ENCODE measurements at regions not wholly inside any gene's neighbourhood (a gene's known extent, or its start where the extent isn't known, plus 50 kb on each side); places are given as distances from the start of the nearest gene placed in this dataset.

DNA sequence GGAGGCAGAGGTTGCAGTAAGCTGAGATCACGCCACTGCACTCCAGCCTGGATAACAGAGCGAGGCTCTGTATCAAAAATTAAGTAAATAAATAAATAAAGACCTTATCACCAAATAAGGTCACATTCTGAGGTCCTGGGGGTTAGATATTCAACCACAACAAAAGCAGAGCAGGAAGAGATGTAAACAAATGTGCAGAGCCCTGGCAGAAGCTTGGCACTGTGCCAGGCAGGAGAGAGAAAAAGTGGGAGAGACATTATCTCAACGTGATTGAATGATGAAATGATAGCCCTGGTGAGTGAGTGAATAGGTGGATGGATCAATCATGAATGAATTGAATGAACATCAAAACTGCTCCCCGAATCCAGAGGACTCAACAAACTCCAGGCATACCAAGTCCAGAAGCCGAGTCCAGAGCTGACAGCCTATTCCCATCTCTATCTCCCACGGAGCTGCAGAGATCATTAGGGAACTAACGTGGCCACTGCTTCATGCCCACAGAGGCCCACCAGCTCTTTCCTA is 150.7 kb downstream of the TOMM20 start:
- Mint-ChIP-seq H3K27me3 (ENCODE audit: unreplicated experiment) (peaks cover 4% of the 10 kb centered on the region), H3K27ac (ENCODE audit: unreplicated experiment) (peak overlapping the region; percentile 65), H3K9me3 (ENCODE audit: unreplicated experiment) (peaks cover 3% of the 10 kb centered on the region), H3K4me1 (ENCODE audit: low read depth, unreplicated experiment) (peaks cover 29% of the 10 kb centered on the region), H3K36me3 (ENCODE audit: unreplicated experiment) (no peaks in the 10 kb centered on the region), H3K4me3 (ENCODE audit: unreplicated experiment) (no peak overlapping the region)
- TF ChIP-seq, protein P1, sequence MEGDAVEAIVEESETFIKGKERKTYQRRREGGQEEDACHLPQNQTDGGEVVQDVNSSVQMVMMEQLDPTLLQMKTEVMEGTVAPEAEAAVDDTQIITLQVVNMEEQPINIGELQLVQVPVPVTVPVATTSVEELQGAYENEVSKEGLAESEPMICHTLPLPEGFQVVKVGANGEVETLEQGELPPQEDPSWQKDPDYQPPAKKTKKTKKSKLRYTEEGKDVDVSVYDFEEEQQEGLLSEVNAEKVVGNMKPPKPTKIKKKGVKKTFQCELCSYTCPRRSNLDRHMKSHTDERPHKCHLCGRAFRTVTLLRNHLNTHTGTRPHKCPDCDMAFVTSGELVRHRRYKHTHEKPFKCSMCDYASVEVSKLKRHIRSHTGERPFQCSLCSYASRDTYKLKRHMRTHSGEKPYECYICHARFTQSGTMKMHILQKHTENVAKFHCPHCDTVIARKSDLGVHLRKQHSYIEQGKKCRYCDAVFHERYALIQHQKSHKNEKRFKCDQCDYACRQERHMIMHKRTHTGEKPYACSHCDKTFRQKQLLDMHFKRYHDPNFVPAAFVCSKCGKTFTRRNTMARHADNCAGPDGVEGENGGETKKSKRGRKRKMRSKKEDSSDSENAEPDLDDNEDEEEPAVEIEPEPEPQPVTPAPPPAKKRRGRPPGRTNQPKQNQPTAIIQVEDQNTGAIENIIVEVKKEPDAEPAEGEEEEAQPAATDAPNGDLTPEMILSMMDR (IDR thresholded peaks at IDR 0.05; ENCODE audit: partially characterized antibody, unreplicated experiment): no peak
- no peak for DNase-seq

DNA sequence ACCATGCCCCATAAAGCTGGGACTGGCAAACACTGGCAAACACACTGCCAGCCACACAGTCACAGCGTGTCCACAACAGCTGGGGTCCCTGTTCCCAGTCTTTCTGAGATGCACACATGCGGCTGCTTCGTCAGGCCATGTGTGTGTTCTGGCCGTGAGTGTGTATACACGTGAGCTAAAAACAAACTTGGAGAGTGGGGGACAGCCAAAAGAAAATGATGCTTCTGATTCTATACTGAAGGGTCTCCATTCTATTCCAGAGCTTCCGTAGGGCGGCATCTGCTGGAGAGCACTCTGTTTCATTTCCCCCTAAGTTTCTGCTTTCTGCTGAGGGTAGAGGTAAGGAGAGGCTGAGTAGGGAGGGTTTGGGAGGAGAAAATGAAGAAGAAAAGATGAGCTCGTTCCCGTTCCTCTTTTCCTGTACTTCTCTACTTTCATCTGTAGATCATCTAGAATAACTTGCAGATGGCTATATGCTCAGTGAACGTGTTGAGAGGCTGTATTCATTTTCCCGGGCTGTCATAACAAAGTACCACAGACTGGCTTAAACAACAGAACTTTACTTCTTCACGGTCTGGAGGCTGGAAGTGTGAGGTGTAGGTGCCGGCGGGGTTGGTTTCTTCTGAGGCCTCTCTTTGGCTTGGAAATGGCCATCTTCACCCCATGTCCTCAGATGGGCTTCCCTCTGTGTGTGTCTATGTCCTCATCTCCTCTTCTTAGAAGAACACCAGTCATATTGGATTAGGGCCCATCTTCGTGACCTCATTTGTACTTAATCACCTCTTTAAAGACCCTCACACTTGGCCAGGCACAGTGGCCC is 151.6 kb downstream of the TOMM20 start:
- no peak overlapping the region for H3K4me3 Mint-ChIP-seq (ENCODE audit: unreplicated experiment)
- no peak overlapping the region for H3K27ac Mint-ChIP-seq (ENCODE audit: unreplicated experiment)
- peaks cover 29% of the 10 kb centered on the region for H3K4me1 Mint-ChIP-seq (ENCODE audit: low read depth, unreplicated experiment)

DNA sequence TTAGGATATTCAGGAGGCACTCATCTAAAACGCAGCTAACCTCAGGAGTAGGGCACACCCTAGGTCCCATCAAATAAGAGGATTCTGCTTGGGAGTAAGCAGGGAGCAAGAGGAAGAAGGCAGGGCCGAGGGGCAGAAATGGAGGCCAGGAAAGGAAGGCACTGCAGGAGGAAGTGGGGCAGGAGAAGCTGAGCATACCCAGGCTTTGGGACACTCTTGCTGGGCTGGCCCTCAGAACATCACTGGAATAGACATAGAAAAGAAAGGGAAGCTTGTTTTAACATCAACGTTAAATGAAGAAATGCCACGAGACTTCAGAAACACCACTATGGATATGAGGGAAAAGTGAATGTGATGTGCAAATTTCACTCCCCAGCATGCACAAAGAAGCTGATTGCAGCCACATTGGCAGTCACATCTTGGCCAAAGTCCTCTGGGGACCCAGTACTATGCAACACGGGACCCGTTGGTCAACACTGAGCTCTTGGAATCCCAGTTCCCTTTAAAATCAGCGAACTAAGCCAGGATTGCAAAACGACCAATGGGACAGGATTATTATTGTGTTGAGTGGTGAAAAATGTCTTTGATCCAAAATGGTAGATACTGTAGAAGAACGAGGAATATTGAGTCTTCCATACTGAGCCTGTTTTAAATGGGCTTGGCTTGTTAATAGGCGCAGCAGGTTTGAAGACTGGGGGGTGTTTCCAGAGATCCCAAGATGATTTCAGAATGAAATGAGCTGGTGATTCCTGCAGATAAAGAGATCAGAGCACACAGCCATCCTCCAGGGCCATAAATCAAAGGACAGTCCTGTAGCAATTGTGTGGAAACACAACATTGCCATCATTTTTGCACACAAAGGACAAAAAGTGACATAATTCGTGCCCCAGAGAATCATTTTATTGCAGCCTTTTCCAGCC is 152.4 kb downstream of the TOMM20 start:
- Mint-ChIP-seq H3K4me1 (ENCODE audit: low read depth, unreplicated experiment) (peaks cover 35% of the 10 kb centered on the region), H3K27ac (ENCODE audit: unreplicated experiment) (no peak overlapping the region)
- no peak for DNase-seq

More for the DNA sequence above, 151.6 kb downstream of the TOMM20 start:
- H3K9me3 Mint-ChIP-seq (ENCODE audit: unreplicated experiment): peaks cover 3% of the 10 kb centered on the region
- TF ChIP-seq, protein P1 (IDR thresholded peaks at IDR 0.05; ENCODE audit: partially characterized antibody, unreplicated experiment): no peak
- peaks cover 4% of the 10 kb centered on the region for H3K27me3 Mint-ChIP-seq (ENCODE audit: unreplicated experiment)
- no peaks in the 10 kb centered on the region for H3K36me3 Mint-ChIP-seq (ENCODE audit: unreplicated experiment)
- no peak for DNase-seq

DNA sequence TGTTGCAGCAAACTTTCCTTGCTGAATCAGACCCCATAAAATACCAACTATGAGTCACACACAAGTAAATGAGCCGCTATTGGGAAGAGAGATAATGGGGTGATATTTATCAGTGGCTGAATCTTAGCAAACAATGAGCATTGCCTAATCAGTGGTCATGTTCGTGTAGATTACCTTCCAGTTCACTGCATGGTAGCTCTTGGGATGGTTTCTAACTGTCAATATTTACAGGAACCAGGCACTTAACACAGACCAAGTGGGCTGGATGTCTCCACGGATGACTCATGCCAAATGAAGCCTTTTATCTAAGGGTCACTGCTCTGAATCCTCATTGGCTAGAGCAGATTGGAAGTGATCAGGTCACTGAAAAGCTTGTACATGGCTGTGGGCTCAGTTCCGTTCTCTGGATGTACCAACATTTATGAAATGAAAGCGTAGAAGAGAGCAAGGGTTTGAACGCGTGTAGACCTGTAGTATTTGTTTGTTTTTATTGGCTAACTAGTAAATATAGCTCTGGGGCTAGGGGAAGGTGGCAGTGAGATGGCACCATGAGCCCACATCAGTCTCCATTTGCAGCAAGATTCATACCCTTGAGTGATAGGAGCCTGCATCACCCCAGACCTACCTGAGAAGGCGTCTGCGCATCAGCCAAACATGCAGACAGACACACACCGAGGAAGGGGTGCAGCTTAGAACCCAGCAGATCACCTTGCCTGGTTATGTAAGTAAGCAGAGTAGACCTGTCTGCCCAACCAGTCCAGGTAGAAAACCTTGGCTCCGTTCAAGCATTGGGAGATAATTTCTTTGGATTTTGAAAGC is 153.3 kb downstream of the TOMM20 start:
- TF ChIP-seq, protein P1 (IDR thresholded peaks at IDR 0.05; ENCODE audit: partially characterized antibody, unreplicated experiment): no peak
- H3K36me3 Mint-ChIP-seq (ENCODE audit: unreplicated experiment): no peaks in the 10 kb centered on the region
- no peak for DNase-seq
- peaks cover 4% of the 10 kb centered on the region for H3K9me3 Mint-ChIP-seq (ENCODE audit: unreplicated experiment)
- H3K27me3 Mint-ChIP-seq (ENCODE audit: unreplicated experiment): peaks cover 4% of the 10 kb centered on the region
- peaks cover 44% of the 10 kb centered on the region for H3K4me1 Mint-ChIP-seq (ENCODE audit: low read depth, unreplicated experiment)
- no peak overlapping the region for H3K27ac Mint-ChIP-seq (ENCODE audit: unreplicated experiment)
- no peak overlapping the region for H3K4me3 Mint-ChIP-seq (ENCODE audit: unreplicated experiment)

More for the DNA sequence above, 152.4 kb downstream of the TOMM20 start:
- H3K4me3 Mint-ChIP-seq (ENCODE audit: unreplicated experiment): no peak overlapping the region
- H3K27me3 Mint-ChIP-seq (ENCODE audit: unreplicated experiment): peaks cover 4% of the 10 kb centered on the region
- TF ChIP-seq, protein P1 (IDR thresholded peaks at IDR 0.05; ENCODE audit: partially characterized antibody, unreplicated experiment): no peak
- no peaks in the 10 kb centered on the region for H3K36me3 Mint-ChIP-seq (ENCODE audit: unreplicated experiment)
- H3K9me3 Mint-ChIP-seq (ENCODE audit: unreplicated experiment): peaks cover 4% of the 10 kb centered on the region
